Naive B cell (primary cell): ENCODE measurements at regions not wholly inside any gene's neighbourhood (a gene's known extent, or its start where the extent isn't known, plus 50 kb on each side); places are given as distances from the start of the nearest gene placed in this dataset.

ENCODE experiments used
- ATAC-seq, 2 donors: fragments of 150-1000 bp; cut with Tn5 transposase; 2 replicates each; pipeline ENCODE4 v1.10.0; 2021; ENCODE audit warnings: low read depth in 2 of 2, mild to moderate bottlenecking in 2 of 2, moderate library complexity in 2 of 2
- DNase-seq: peaks from one replicate; pipeline ENCODE4 v3.0.0; 2022
- H3K27ac Mint-ChIP-seq, 6 donors: one replicate each; pipeline ENCODE4 v1.8.0; 2020 to 2022; ENCODE audit warnings: mild to moderate bottlenecking in 6 of 6, mixed read lengths in 6 of 6, moderate library complexity in 5 of 6, inconsistent platforms in 2 of 6
- H3K27me3 Mint-ChIP-seq, 3 donors: one replicate each; pipeline ENCODE4 v1.8.0; 2021 to 2022; ENCODE audit warnings: mixed read lengths in 3 of 3, mild to moderate bottlenecking in 1 of 3
- H3K36me3 Mint-ChIP-seq, 2 donors: one replicate each; pipeline ENCODE4 v1.8.0; 2020 to 2022; ENCODE audit warnings: mixed read lengths in 2 of 2, inconsistent platforms in 1 of 2, mild to moderate bottlenecking in 1 of 2
- H3K4me1 Mint-ChIP-seq, 3 donors: one replicate each; pipeline ENCODE4 v1.8.0; 2020 to 2022; ENCODE audit warnings: mixed read lengths in 3 of 3, inconsistent platforms in 1 of 3, mild to moderate bottlenecking in 1 of 3, moderate library complexity in 1 of 3
- H3K4me3 Mint-ChIP-seq, 8 donors: one replicate each; pipeline ENCODE4 v1.8.0; 2020 to 2022; ENCODE audit warnings: mild to moderate bottlenecking in 8 of 8, mixed read lengths in 8 of 8, moderate library complexity in 8 of 8, inconsistent platforms in 2 of 8
- H3K9me3 Mint-ChIP-seq, 7 donors: one replicate each; pipeline ENCODE4 v1.8.0; 2020 to 2022; ENCODE audit warnings: mixed read lengths in 7 of 7, mild to moderate bottlenecking in 5 of 7, inconsistent platforms in 2 of 7, moderate library complexity in 1 of 7

- no peak overlapping the region for H3K27ac Mint-ChIP-seq
- no peaks in the 10 kb centered on the region for H3K36me3 Mint-ChIP-seq
- DNase-seq (no peak), ATAC-seq (no peak)
- peaks cover 7 to 22% (median 19%) of the 10 kb centered on the region in 3 donors for H3K27me3 Mint-ChIP-seq
- H3K4me1 Mint-ChIP-seq, result no peaks in the 10 kb centered on the region
- no peak overlapping the region for H3K4me3 Mint-ChIP-seq
- H3K9me3 Mint-ChIP-seq, result no peaks in the 10 kb centered on the region
Measured at GRCh38 chr13:26952551-26953143, 192.1 kb upstream of the GPR12 start.

DNA sequence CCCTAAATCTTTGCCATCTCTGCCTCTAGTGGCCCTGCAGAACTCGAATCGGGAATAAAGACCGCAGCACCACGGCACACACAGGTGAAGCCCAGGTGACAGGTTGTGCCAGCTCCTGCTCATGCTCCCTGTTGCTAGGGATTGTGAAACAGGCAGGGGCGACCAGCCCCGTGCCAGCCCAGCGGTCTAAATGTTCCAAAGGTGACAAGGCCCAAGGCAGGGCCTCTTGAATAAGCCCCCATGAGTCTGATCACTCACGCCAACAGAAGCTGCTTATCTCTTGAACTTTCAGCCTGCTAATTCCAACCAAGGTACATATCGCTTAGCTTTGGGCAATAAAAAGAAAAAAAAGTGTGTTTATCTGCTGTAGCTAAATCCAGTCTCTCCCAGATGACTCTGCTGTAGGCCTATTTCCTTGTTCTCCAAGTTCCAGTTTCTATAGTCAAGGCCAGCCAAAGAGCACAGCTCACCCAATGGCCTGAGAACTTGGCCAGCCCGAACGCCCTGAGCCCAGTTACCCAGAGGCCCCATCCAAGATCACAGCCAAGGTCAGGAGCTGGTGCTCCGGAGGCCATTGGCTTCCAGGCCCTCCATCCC, 191.1 kb upstream of the GPR12 start:
- Mint-ChIP-seq H3K4me1 (no peaks in the 10 kb centered on the region), H3K27me3 (peaks cover 5 to 12% (median 10%) of the 10 kb centered on the region in 3 donors), H3K27ac (no peak overlapping the region), H3K36me3 (no peaks in the 10 kb centered on the region), H3K4me3 (no peak overlapping the region), H3K9me3 (no peaks in the 10 kb centered on the region)
- ATAC-seq (no peak), DNase-seq (no peak)

DNA sequence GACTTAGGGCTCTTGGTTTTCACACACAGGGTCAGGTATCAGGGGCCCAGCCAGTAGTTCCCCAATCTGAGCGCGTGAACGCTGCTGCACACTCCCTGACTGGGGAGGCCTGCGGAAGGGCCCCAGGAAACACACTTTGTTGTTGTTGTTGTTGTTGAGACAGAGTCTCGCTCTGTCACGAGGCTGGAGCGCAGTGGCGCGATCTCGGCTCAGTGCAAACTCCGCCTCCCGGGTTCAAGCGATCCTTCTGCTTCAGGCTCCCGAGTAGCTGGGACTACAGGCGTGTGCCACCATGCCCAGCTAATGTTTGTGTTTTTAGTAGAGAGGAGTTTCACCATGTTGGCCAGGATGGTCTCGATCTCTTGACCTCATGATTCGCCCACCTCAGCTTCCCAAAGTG, 190.4 kb upstream of the GPR12 start:
- H3K36me3 Mint-ChIP-seq, result no peaks in the 10 kb centered on the region
- H3K4me1 Mint-ChIP-seq, result no peaks in the 10 kb centered on the region
- no peak for DNase-seq
- H3K9me3 Mint-ChIP-seq, result no peaks in the 10 kb centered on the region
- no peak overlapping the region for H3K4me3 Mint-ChIP-seq
- ATAC-seq, result no peak
- H3K27ac Mint-ChIP-seq, result no peak overlapping the region
- H3K27me3 Mint-ChIP-seq, result peaks cover 5 to 10% (median 10%) of the 10 kb centered on the region in 3 donors

DNA sequence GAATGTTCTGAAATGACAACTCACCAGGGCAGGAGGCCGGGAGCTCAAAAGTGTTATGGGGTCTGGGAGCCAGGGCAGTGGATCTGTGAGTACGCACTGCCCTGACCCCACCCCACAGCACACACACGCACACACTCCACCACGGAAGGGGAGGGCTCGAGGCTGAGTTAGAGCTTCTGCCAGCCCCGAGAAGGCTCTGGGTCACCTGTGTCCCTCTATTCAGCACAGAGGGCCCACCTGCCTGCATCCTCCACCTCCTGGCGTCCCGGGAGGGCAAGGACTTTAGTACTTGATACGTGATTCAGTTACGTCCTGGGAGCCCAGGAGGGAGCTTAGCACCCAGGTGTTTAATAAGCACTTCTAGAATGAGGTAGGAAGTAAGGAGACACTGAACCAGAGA, 190.0 kb upstream of the GPR12 start:
- no peaks in the 10 kb centered on the region for H3K9me3 Mint-ChIP-seq
- DNase-seq (no peak), ATAC-seq (no peak)
- H3K4me3 Mint-ChIP-seq, result no peak overlapping the region
- H3K27ac Mint-ChIP-seq, result no peak overlapping the region
- peaks cover 5 to 10% (median 10%) of the 10 kb centered on the region in 3 donors for H3K27me3 Mint-ChIP-seq
- H3K36me3 Mint-ChIP-seq, result no peaks in the 10 kb centered on the region
- H3K4me1 Mint-ChIP-seq, result no peaks in the 10 kb centered on the region

- peaks cover 5% of the 10 kb centered on the region in 3 donors for H3K27me3 Mint-ChIP-seq
- H3K4me3 Mint-ChIP-seq, result no peak overlapping the region
- no peaks in the 10 kb centered on the region for H3K4me1 Mint-ChIP-seq
- no peaks in the 10 kb centered on the region for H3K9me3 Mint-ChIP-seq
- DNase-seq, result no peak
- H3K27ac Mint-ChIP-seq, result no peak overlapping the region
- no peak for ATAC-seq
- no peaks in the 10 kb centered on the region for H3K36me3 Mint-ChIP-seq
Measured at GRCh38 chr13:26949701-26950502, 189.3 kb upstream of the GPR12 start.

- H3K4me1 Mint-ChIP-seq, result no peaks in the 10 kb centered on the region
- no peak overlapping the region for H3K4me3 Mint-ChIP-seq
- no peaks in the 10 kb centered on the region for H3K9me3 Mint-ChIP-seq
- peaks cover under 1 to 10% (median 5%) of the 10 kb centered on the region in 3 donors for H3K27me3 Mint-ChIP-seq
- no peaks in the 10 kb centered on the region for H3K36me3 Mint-ChIP-seq
- DNase-seq, result no peak
- no peak overlapping the region for H3K27ac Mint-ChIP-seq
- ATAC-seq, result no peak
Measured at GRCh38 chr13:26948353-26948752, 187.8 kb upstream of the GPR12 start.

DNA sequence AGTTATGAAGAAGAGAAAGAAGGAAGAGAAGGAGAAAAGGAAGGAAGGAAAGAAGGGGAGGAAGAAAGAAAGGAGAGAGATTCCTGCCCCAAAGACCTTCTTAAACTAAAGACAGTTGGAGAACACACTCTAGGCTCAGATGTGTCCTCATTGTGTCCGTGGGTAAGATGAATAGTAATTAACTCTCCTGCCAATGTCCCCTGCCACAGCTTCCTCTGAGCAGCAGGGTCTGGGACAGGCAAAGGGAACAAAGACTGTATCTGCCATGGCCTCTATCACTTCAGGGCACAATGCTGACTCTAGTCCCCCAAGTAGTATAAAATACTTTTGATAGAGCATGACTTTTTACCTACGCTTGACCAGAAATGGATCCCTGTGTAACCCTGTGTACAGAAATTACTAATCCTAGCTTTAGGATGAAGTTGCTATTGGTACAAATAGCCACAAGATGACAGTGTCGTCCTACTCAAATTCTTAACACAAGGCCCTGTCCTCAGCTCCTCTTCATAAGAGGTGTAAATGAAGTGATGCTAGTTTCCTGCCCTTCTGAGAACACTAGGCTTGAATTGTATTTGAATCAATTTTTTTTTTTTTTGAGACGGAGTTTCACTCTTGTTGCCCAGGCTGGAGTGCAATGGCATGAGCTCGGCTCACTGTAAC, 186.2 kb upstream of the GPR12 start:
- DNase-seq (no peak), ATAC-seq (peak; percentile 32 to 37)
- Mint-ChIP-seq H3K27me3 (peaks cover 11 to 24% (median 12%) of the 10 kb centered on the region in 3 donors), H3K9me3 (no peaks in the 10 kb centered on the region), H3K36me3 (no peaks in the 10 kb centered on the region), H3K27ac (peak overlapping the region in 1 of 6 donors; percentile 36), H3K4me1 (no peaks in the 10 kb centered on the region), H3K4me3 (no peak overlapping the region)

DNA sequence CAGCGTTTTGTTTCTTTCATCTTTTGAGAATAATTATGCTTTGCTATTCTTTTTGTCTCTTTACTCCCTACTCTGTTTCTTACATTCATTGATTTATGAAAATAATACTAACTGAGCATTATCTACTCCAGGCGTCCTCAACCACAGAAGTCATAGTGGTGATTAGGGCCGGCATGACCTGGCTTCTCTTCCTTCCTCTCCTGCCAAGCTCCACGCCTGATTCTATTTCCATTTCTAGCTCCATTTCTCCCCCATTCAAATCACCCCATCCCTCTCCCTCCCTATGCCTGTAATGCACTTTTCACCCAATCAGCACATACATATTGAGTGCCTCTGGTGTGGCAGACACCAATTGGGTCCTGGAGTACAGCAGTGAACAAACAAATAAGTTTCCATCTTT, 183.2 kb upstream of the GPR12 start:
- no peak for ATAC-seq
- no peaks in the 10 kb centered on the region for H3K9me3 Mint-ChIP-seq
- H3K4me1 Mint-ChIP-seq, result no peaks in the 10 kb centered on the region
- H3K4me3 Mint-ChIP-seq, result no peak overlapping the region
- H3K27me3 Mint-ChIP-seq, result peaks cover 18 to 24% (median 24%) of the 10 kb centered on the region in 3 donors
- no peak overlapping the region for H3K27ac Mint-ChIP-seq
- no peaks in the 10 kb centered on the region for H3K36me3 Mint-ChIP-seq
- DNase-seq, result no peak

DNA sequence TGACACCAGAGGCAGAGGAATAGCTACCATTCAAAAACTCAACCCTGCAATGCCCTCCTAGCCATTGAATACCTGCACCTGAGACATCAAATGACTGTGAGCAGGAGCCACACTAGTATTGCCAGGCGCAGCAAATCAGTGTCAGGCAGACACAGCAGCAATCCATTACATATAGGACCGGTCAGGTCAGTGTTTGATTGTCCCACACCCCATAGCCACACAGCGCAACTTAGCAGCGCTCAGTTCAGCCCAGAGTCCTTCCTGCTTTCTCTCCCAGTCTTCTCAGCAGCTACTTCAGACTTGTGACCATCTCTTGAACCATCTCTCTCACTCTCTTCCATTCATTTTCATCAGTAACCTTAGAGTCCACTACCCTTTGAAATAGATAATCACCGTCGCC, 181.6 kb upstream of the GPR12 start:
- ATAC-seq (no peak), DNase-seq (no peak)
- H3K36me3 Mint-ChIP-seq, result no peaks in the 10 kb centered on the region
- H3K27ac Mint-ChIP-seq, result no peak overlapping the region
- H3K27me3 Mint-ChIP-seq, result peaks cover 18 to 26% (median 24%) of the 10 kb centered on the region in 3 donors
- no peaks in the 10 kb centered on the region for H3K4me1 Mint-ChIP-seq
- H3K9me3 Mint-ChIP-seq, result peaks cover 0 to 4% (median 0%) of the 10 kb centered on the region in 7 donors
- H3K4me3 Mint-ChIP-seq, result no peak overlapping the region

- DNase-seq (no peak), ATAC-seq (no peak)
- Mint-ChIP-seq H3K27me3 (peaks cover 18 to 26% (median 24%) of the 10 kb centered on the region in 3 donors), H3K9me3 (peaks cover 0 to 6% (median 3%) of the 10 kb centered on the region in 7 donors), H3K4me1 (no peaks in the 10 kb centered on the region), H3K36me3 (no peaks in the 10 kb centered on the region), H3K27ac (no peak overlapping the region), H3K4me3 (no peak overlapping the region)
Measured at GRCh38 chr13:26941345-26942174, 181.0 kb upstream of the GPR12 start.

DNA sequence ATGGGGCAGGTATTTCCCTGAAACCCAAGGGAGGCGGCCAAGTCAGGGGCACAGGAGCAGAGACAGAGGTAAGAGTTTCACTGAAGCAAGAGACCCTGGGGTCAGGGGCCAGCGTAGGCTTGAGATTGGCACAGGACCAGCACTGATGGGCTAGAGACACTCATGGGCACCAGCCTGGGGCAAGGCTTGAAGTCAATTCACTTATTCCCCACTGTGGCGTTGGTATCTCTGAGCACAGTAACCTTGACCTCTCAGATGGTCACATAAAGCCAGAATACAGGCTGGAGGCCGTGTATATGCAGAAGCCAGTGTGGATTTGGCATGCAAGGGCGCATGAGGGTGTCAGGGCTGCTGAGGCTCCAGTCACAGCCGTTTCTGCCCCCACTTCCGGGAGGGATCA, 173.5 kb upstream of the GPR12 start:
- H3K27me3 Mint-ChIP-seq, result peaks cover 0 to 10% (median 7%) of the 10 kb centered on the region in 3 donors
- peaks cover 0 to 7% (median 4%) of the 10 kb centered on the region in 3 donors for H3K4me1 Mint-ChIP-seq
- no peaks in the 10 kb centered on the region for H3K36me3 Mint-ChIP-seq
- DNase-seq, result no peak
- ATAC-seq, result no peak
- H3K4me3 Mint-ChIP-seq, result no peak overlapping the region
- H3K9me3 Mint-ChIP-seq, result peaks cover 0 to 8% (median 3%) of the 10 kb centered on the region in 7 donors
- H3K27ac Mint-ChIP-seq, result no peak overlapping the region

- H3K36me3 Mint-ChIP-seq, result no peaks in the 10 kb centered on the region
- peaks cover 0 to 7% (median 4%) of the 10 kb centered on the region in 3 donors for H3K4me1 Mint-ChIP-seq
- H3K27me3 Mint-ChIP-seq, result peaks cover 0 to 10% (median 0%) of the 10 kb centered on the region in 3 donors
- no peak for ATAC-seq
- no peak overlapping the region for H3K27ac Mint-ChIP-seq
- H3K4me3 Mint-ChIP-seq, result no peak overlapping the region
- peaks cover 0 to 8% (median 3%) of the 10 kb centered on the region in 7 donors for H3K9me3 Mint-ChIP-seq
- no peak for DNase-seq
Measured at GRCh38 chr13:26932465-26932864, 171.9 kb upstream of the GPR12 start.
